Transverse colon (tissue), 4 donors: ENCODE measurements at regions not wholly inside any gene's neighbourhood (a gene's known extent, or its start where the extent isn't known, plus 50 kb on each side); places are given as distances from the start of the nearest gene placed in this dataset.

Experiments
- EP300 ChIP-seq: sonication (generic); formaldehyde crosslinking; IDR thresholded peaks from one replicate; pipeline ENCODE4 v1.6.1; 2017; ENCODE audit warnings: antibody characterized with exemption, low read depth
- POLR2A ChIP-seq: fragments of 450-650 bp; IDR thresholded peaks from one replicate; pipeline ENCODE4 v1.6.1; 2016; ENCODE audit warnings: antibody characterized with exemption, mild to moderate bottlenecking, moderate library complexity
- POLR2AphosphoS5 ChIP-seq, 3 donors: sonication (generic); formaldehyde crosslinking; IDR thresholded peaks; one replicate each; pipeline ENCODE4 v1.6.1; 2016; ENCODE audit warnings: antibody characterized with exemption in 3 of 3
- TF ChIP-seq, protein P1 (sequence below), 5 experiments: fragments of 200-600 bp in 3 of 5; fragments of 450-650 bp in 2 of 5; sonication (generic) in 3 of 5; IDR thresholded peaks; 1 replicate in 2 of 5; 2 replicates in 3 of 5; pipeline ENCODE4 v1.5.1; 2016 to 2017; ENCODE audit warnings: antibody characterized with exemption in 5 of 5, inconsistent platforms in 3 of 5, mild to moderate bottlenecking in 2 of 5, moderate library complexity in 1 of 5

DNA sequence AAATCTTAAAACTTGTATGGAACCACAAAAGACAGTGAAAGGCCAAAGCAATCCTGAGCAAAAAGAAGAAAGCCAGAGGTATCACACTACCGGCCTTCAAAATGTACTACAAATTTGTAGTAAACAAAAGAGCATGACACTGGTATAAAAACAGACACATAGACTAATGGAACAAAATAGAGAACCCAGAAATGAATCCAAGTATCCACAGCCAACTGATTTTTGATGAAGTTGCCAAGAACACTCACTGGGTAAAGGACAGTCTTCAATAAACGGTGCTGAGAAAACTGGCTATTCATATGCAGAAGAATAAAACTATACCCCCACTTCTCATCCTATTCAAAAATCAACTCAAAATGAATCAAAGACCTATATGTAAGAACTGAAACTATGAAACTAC lies 390.1 kb downstream of the PRELID2 start:
- TF ChIP-seq, protein P1, sequence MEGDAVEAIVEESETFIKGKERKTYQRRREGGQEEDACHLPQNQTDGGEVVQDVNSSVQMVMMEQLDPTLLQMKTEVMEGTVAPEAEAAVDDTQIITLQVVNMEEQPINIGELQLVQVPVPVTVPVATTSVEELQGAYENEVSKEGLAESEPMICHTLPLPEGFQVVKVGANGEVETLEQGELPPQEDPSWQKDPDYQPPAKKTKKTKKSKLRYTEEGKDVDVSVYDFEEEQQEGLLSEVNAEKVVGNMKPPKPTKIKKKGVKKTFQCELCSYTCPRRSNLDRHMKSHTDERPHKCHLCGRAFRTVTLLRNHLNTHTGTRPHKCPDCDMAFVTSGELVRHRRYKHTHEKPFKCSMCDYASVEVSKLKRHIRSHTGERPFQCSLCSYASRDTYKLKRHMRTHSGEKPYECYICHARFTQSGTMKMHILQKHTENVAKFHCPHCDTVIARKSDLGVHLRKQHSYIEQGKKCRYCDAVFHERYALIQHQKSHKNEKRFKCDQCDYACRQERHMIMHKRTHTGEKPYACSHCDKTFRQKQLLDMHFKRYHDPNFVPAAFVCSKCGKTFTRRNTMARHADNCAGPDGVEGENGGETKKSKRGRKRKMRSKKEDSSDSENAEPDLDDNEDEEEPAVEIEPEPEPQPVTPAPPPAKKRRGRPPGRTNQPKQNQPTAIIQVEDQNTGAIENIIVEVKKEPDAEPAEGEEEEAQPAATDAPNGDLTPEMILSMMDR (IDR thresholded peaks at IDR 0.05), result no peak
- TF ChIP-seq POLR2A (no peak), POLR2AphosphoS5 (IDR thresholded peaks at IDR 0.05) (no peak), EP300 (no peak)
